DND-41 (cell line): ENCODE measurements at regions not wholly inside any gene's neighbourhood (a gene's known extent, or its start where the extent isn't known, plus 50 kb on each side); places are given as distances from the start of the nearest gene placed in this dataset.

ENCODE experiments used
- CTCF ChIP-seq: IDR thresholded peaks from 2 replicates; pipeline ENCODE4 v1.5.1; 2012; ENCODE audit warnings: borderline replicate concordance, low read length, moderate library complexity, mild to moderate bottlenecking; ENCODE audit not compliant: poor library complexity, severe bottlenecking; ENCODE audit errors: extremely low read depth
- EZH2 ChIP-seq: IDR thresholded peaks from 3 replicates; pipeline ENCODE4 v1.6.1; 2012; ENCODE audit warnings: borderline replicate concordance, low read depth, mild to moderate bottlenecking, moderate library complexity, low read length, inconsistent platforms; ENCODE audit not compliant: severe bottlenecking

- TF ChIP-seq CTCF (no peak), EZH2 (no peak)
Measured at GRCh38 chr17:13777003-13777402, 175.3 kb upstream of the HS3ST3A1 start.
